Astrocyte of the hippocampus (primary cell): ENCODE measurements at regions not wholly inside any gene's neighbourhood (a gene's known extent, or its start where the extent isn't known, plus 50 kb on each side); places are given as distances from the start of the nearest gene placed in this dataset.
"Not testable (repeated sequence)": the region's sequence is repeated elsewhere in the genome, so short reads cannot be mapped to it uniquely, and the experiment has no call there.

ENCODE experiments used
- DNase-seq: peaks from one replicate; pipeline ENCODE4 v3.0.0; 2011; ENCODE audit warnings: low read depth, low spot score

GRCh38 chr9:42931045-42931444, 747.6 kb downstream of the SPATA31A6 start:
- DNase-seq: not testable (repeated sequence)

GRCh38 chr9:42937583-42938235, 754.2 kb downstream of the SPATA31A6 start:
- DNase-seq: not testable (repeated sequence)

- DNase-seq: not testable (repeated sequence)
Observed at GRCh38 chr9:42947050-42947449, 763.6 kb downstream of the SPATA31A6 start.

GRCh38 chr9:42951239-42951638, 767.8 kb downstream of the SPATA31A6 start:
- DNase-seq: peak; percentile 2

GRCh38 chr9:42965155-42965554, 781.7 kb downstream of the SPATA31A6 start:
- DNase-seq: not testable (repeated sequence)

GRCh38 chr9:42971872-42972271, 788.4 kb downstream of the SPATA31A6 start:
- not testable (repeated sequence) for DNase-seq

GRCh38 chr9:42974725-42975124, 791.3 kb downstream of the SPATA31A6 start:
- DNase-seq: peak; percentile 1

- not testable (repeated sequence) for DNase-seq
Observed at GRCh38 chr9:42984761-42985160, 801.3 kb downstream of the SPATA31A6 start.
